KMS-11 (cell line): ENCODE measurements at regions not wholly inside any gene's neighbourhood (a gene's known extent, or its start where the extent isn't known, plus 50 kb on each side); places are given as distances from the start of the nearest gene placed in this dataset.

Source experiments
- H2AFZ ChIP-seq: fragments of 200-600 bp; sonication (generic); 2 replicates; pipeline ENCODE4 v1.6.1; 2016; ENCODE audit warnings: antibody characterized with exemption, mixed run types, low read depth
- H3K27ac ChIP-seq: fragments of 200-600 bp; sonication (generic); 2 replicates; pipeline ENCODE4 v1.6.1; 2016; ENCODE audit warnings: mild to moderate bottlenecking, mixed run types
- H3K27me3 ChIP-seq: fragments of 200-600 bp; sonication (generic); 2 replicates; pipeline ENCODE4 v1.6.1; 2017; ENCODE audit warnings: mild to moderate bottlenecking, low read depth, mixed run types, moderate library complexity; ENCODE audit not compliant: insufficient read depth
- H3K36me3 ChIP-seq: fragments of 200-600 bp; sonication (generic); 2 replicates; pipeline ENCODE4 v1.6.1; 2017; ENCODE audit warnings: mild to moderate bottlenecking, mixed run types; ENCODE audit not compliant: insufficient read depth
- H3K4me1 ChIP-seq: fragments of 200-600 bp; sonication (generic); 2 replicates; pipeline ENCODE4 v1.6.1; 2016; ENCODE audit warnings: mild to moderate bottlenecking, low read depth, mixed run types; ENCODE audit not compliant: poor library complexity, severe bottlenecking
- H3K4me2 ChIP-seq: fragments of 200-600 bp; sonication (generic); 2 replicates; pipeline ENCODE4 v1.7.0; 2016; ENCODE audit warnings: mild to moderate bottlenecking, mixed run types
- H3K4me3 ChIP-seq: fragments of 200-600 bp; sonication (generic); IDR thresholded peaks from 2 replicates; pipeline ENCODE4 v1.6.1; 2017; ENCODE audit warnings: low read depth, low read length, mixed read lengths; ENCODE audit not compliant: insufficient read depth
- H3K79me2 ChIP-seq: fragments of 200-600 bp; sonication (generic); 2 replicates; pipeline ENCODE4 v1.6.1; 2016; ENCODE audit warnings: low read depth, mixed run types; ENCODE audit not compliant: insufficient read depth
- H3K9ac ChIP-seq: fragments of 200-600 bp; sonication (generic); 2 replicates; pipeline ENCODE4 v1.6.1; 2016; ENCODE audit warnings: mild to moderate bottlenecking, mixed run types
- H4K20me1 ChIP-seq: fragments of 200-600 bp; sonication (generic); 2 replicates; pipeline ENCODE4 v1.6.1; 2016; ENCODE audit warnings: mild to moderate bottlenecking, mixed run types; ENCODE audit not compliant: insufficient read depth
- TF ChIP-seq, protein P1 (sequence below): fragments of 200-600 bp; sonication (generic); conservative IDR thresholded peaks from 2 replicates; pipeline ENCODE4 v1.6.1; 2017; ENCODE audit warnings: low read depth, mild to moderate bottlenecking, antibody characterized with exemption, low read length, moderate library complexity, mixed read lengths

DNA sequence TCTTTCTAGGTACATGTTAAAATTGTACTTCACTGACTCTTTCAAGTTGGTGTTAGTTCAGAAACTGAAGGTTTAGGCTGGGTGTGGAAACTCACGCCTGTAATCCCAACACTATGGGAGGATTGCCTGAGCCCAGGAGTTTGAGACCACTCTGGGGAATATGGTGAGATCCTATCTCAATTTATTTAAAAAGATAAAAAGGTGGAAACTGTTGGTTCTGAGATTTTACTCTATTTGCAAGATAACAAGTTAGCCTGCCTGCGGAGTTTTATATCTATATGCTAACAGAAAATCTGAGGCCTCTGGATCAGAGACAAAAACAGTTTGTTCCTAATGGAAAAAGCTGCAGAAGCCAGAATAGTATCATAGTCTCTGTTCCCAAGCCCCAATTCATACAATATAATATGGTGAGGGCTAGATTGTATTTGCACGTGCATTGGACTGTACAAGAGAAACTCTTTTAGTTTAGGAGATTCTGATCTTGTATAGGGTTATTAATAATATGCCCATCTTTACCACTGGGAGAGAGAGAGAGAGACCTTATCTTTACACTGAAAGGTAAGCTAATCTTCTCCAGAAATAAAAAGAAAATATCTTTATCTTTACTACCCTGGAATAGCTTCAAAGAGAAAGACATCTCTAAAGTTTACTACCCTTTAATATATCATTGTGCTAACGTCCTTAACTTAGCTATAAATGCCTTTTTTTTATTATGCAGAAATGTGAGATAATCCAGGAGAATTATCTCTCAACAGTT lies 1267.6 kb downstream of the OTOL1 start:
- TF ChIP-seq, protein P1, sequence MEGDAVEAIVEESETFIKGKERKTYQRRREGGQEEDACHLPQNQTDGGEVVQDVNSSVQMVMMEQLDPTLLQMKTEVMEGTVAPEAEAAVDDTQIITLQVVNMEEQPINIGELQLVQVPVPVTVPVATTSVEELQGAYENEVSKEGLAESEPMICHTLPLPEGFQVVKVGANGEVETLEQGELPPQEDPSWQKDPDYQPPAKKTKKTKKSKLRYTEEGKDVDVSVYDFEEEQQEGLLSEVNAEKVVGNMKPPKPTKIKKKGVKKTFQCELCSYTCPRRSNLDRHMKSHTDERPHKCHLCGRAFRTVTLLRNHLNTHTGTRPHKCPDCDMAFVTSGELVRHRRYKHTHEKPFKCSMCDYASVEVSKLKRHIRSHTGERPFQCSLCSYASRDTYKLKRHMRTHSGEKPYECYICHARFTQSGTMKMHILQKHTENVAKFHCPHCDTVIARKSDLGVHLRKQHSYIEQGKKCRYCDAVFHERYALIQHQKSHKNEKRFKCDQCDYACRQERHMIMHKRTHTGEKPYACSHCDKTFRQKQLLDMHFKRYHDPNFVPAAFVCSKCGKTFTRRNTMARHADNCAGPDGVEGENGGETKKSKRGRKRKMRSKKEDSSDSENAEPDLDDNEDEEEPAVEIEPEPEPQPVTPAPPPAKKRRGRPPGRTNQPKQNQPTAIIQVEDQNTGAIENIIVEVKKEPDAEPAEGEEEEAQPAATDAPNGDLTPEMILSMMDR: no peak
- H3K4me1 ChIP-seq: peaks cover 15% of the 10 kb centered on the region
- H4K20me1 ChIP-seq: no peaks in the 10 kb centered on the region
- no peak overlapping the region for H3K27ac ChIP-seq
- H2AFZ ChIP-seq: no peak overlapping the region
- no peak overlapping the region for H3K4me2 ChIP-seq
- H3K4me3 ChIP-seq: no peak overlapping the region
- H3K36me3 ChIP-seq: no peaks in the 10 kb centered on the region
- no peak overlapping the region for H3K9ac ChIP-seq
- H3K27me3 ChIP-seq: no peaks in the 10 kb centered on the region
- H3K79me2 ChIP-seq: no peaks in the 10 kb centered on the region

DNA sequence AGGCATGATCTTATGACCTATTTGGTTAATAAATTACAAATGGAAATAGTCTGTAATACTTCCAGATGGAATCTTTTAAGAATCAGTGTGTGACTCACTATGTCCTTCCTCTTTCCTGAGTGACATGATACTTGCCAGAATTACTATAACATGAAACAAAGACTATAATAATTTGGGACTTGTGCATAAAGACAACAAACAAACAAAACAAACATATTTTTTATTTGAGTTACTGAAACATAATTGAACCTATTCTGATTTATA lies 1268.1 kb downstream of the OTOL1 start:
- Histone ChIP-seq H3K36me3 (no peaks in the 10 kb centered on the region), H3K79me2 (no peaks in the 10 kb centered on the region), H3K27me3 (no peaks in the 10 kb centered on the region), H3K9ac (no peak overlapping the region), H3K4me1 (peaks cover 15% of the 10 kb centered on the region), H3K4me2 (no peak overlapping the region), H2AFZ (no peak overlapping the region), H3K27ac (no peak overlapping the region), H4K20me1 (no peaks in the 10 kb centered on the region), H3K4me3 (no peak overlapping the region)
- TF ChIP-seq, protein P1: no peak

DNA sequence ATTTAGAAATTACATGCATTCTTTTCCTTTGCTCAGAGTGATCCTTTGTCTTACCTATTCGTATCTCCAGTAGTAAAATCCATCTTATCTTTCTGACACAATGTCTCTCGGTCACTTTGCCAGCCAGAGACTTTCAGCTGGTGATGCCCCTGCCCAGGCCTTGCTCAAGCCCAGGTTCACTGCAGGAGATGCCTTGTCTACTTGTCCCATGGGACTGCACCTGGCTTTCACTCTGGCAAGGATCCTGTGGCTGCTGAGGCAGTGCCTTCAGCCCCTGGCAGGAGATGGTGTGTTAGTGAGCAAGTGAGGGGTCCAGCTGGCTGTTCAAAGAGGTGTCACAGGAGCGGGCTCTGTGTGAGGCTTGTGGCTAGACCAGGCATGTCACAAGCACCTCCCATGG lies 1268.9 kb downstream of the OTOL1 start:
- Histone ChIP-seq H4K20me1 (no peaks in the 10 kb centered on the region), H3K27ac (no peak overlapping the region), H3K4me1 (peaks cover 15% of the 10 kb centered on the region), H3K79me2 (no peaks in the 10 kb centered on the region), H3K4me3 (no peak overlapping the region), H3K4me2 (no peak overlapping the region), H3K36me3 (no peaks in the 10 kb centered on the region), H3K27me3 (no peaks in the 10 kb centered on the region), H3K9ac (no peak overlapping the region), H2AFZ (no peak overlapping the region)
- TF ChIP-seq, protein P1: no peak

DNA sequence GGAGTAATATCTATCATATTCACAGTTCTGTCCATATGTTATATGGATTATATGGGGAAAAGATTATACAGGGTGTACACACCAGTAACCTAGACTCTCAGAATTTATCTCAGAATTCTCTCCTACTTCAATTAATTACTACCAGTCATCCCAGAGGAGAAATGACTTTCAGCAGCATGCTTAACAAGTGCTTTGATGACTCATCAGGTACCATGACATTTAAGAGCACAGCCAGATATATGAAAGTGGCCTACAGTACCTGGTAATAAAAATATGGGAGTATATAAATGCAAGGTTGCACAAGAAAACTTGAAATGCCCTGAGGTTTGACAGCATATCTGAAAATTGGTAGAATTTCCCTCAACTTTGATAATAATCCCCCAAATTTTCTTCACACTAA lies 1273.0 kb downstream of the OTOL1 start:
- Histone ChIP-seq H3K27me3 (no peaks in the 10 kb centered on the region), H3K9ac (no peak overlapping the region), H3K79me2 (no peaks in the 10 kb centered on the region), H2AFZ (no peak overlapping the region), H4K20me1 (no peaks in the 10 kb centered on the region), H3K4me1 (no peaks in the 10 kb centered on the region), H3K4me3 (no peak overlapping the region), H3K27ac (no peak overlapping the region), H3K36me3 (no peaks in the 10 kb centered on the region), H3K4me2 (no peak overlapping the region)
- TF ChIP-seq, protein P1: no peak
